PC-9 (cell line): ENCODE measurements at regions not wholly inside any gene's neighbourhood (a gene's known extent, or its start where the extent isn't known, plus 50 kb on each side); places are given as distances from the start of the nearest gene placed in this dataset.

Experiments used
- BruUV-seq: library from RNA; stranded (reverse); fragments of 400-500 nt; replicated peaks from 2 replicates; lab custom pipeline; 2021; lab: Mats Ljungman, UMichigan
- CTCF ChIA-PET: fragments of 300-600 bp; sonication (Branson Sonifier 250); formaldehyde crosslinking; loops from one replicate; lab custom pipeline; 2022; ENCODE audit warnings: antibody characterized with exemption; lab: Charles Lee
- POLR2A ChIA-PET: fragments of 300-600 bp; sonication (Branson Sonifier 250); formaldehyde crosslinking; loops from one replicate; lab custom pipeline; 2022; ENCODE audit warnings: antibody characterized with exemption; ENCODE audit not compliant: unreplicated experiment; lab: Charles Lee
- DNase-seq, 2 experiments: peaks; one replicate each; pipeline versions ENCODE4 v3.0.0 to v3.0.0-alpha.2; 2015 to 2022; ENCODE audit warnings: mixed read lengths in 1 of 2
- H2AFZ ChIP-seq: fragments of 200-600 bp; sonication (generic); 2 replicates; pipeline ENCODE4 v1.8.1; 2017; ENCODE audit warnings: antibody characterized with exemption
- H3F3A ChIP-seq: fragments of 200-600 bp; sonication (generic); 2 replicates; pipeline ENCODE4 v1.8.1; 2017; ENCODE audit warnings: antibody characterized with exemption, mild to moderate bottlenecking, low read depth; ENCODE audit not compliant: insufficient read depth
- H3K27ac ChIP-seq: fragments of 200-600 bp; sonication (generic); 2 replicates; pipeline ENCODE4 v1.6.1; 2016; ENCODE audit warnings: mixed run types
- H3K27me3 ChIP-seq: fragments of 200-600 bp; sonication (generic); 2 replicates; pipeline ENCODE4 v1.6.1; 2016; ENCODE audit warnings: low read depth, mixed run types; ENCODE audit not compliant: insufficient read depth
- H3K36me3 ChIP-seq: fragments of 200-600 bp; sonication (generic); 2 replicates; pipeline ENCODE4 v1.6.1; 2016; ENCODE audit warnings: low read depth, mixed run types
- H3K4me1 ChIP-seq: fragments of 200-600 bp; sonication (generic); replicated peaks from 2 replicates; pipeline ENCODE4 v1.6.1; 2016; ENCODE audit warnings: mixed run types; ENCODE audit not compliant: insufficient read depth
- H3K4me2 ChIP-seq: fragments of 200-600 bp; sonication (generic); 2 replicates; pipeline ENCODE4 v1.6.1; 2017; ENCODE audit warnings: mixed run types
- H3K4me3 ChIP-seq: fragments of 200-600 bp; sonication (generic); 2 replicates; pipeline ENCODE4 v1.6.1; 2016; ENCODE audit warnings: mixed run types
- H3K79me2 ChIP-seq: fragments of 200-600 bp; sonication (generic); 2 replicates; pipeline ENCODE4 v1.6.1; 2017; ENCODE audit warnings: low read depth, mixed run types
- H3K9me2 ChIP-seq: fragments of 200-600 bp; sonication (generic); 2 replicates; pipeline ENCODE4 v1.8.1; 2017; ENCODE audit warnings: mild to moderate bottlenecking; ENCODE audit not compliant: insufficient read depth
- H3K9me3 ChIP-seq: fragments of 200-600 bp; sonication (generic); 2 replicates; pipeline ENCODE4 v1.8.1; 2016; ENCODE audit warnings: low read depth; ENCODE audit not compliant: insufficient read depth
- H4K20me1 ChIP-seq: fragments of 200-600 bp; sonication (generic); 2 replicates; pipeline ENCODE4 v1.8.1; 2017; ENCODE audit not compliant: insufficient read depth
- EZH2 ChIP-seq: fragments of 200-600 bp; sonication (generic); IDR thresholded peaks from 2 replicates; pipeline ENCODE4 v1.8.0; 2017; ENCODE audit warnings: antibody characterized with exemption, low read depth
- intact Hi-C: fragments of 100-400 bp; cut with micrococcal nuclease; formaldehyde crosslinking; loops from one replicate; pipeline ENCODE4 v1.10.0; 2022; ENCODE audit not compliant: unreplicated experiment
- TF ChIP-seq, protein P1 (sequence below): fragments of 200-600 bp; sonication (generic); conservative IDR thresholded peaks from 2 replicates; pipeline ENCODE4 v1.6.1; 2017; ENCODE audit warnings: mixed run types, antibody characterized with exemption, mild to moderate bottlenecking, moderate library complexity

GRCh38 chr3:95272781-95273180 lies 1209.9 kb downstream of the NSUN3 start:
- no peaks in the 10 kb centered on the region for H3K4me1 ChIP-seq
- POLR2A ChIA-PET, result no interaction called here
- intact Hi-C loops, result no loop called here
- H3K4me3 ChIP-seq, result no peak overlapping the region
- TF ChIP-seq, protein P1, sequence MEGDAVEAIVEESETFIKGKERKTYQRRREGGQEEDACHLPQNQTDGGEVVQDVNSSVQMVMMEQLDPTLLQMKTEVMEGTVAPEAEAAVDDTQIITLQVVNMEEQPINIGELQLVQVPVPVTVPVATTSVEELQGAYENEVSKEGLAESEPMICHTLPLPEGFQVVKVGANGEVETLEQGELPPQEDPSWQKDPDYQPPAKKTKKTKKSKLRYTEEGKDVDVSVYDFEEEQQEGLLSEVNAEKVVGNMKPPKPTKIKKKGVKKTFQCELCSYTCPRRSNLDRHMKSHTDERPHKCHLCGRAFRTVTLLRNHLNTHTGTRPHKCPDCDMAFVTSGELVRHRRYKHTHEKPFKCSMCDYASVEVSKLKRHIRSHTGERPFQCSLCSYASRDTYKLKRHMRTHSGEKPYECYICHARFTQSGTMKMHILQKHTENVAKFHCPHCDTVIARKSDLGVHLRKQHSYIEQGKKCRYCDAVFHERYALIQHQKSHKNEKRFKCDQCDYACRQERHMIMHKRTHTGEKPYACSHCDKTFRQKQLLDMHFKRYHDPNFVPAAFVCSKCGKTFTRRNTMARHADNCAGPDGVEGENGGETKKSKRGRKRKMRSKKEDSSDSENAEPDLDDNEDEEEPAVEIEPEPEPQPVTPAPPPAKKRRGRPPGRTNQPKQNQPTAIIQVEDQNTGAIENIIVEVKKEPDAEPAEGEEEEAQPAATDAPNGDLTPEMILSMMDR, result no peak
- TF ChIP-seq EZH2, result no peak
- H3K4me2 ChIP-seq, result no peak overlapping the region
- no peaks in the 10 kb centered on the region for H3K36me3 ChIP-seq
- no TSS peak for BruUV-seq
- DNase-seq, result no peak
- CTCF ChIA-PET, result no interaction called here
- H3K9me3 ChIP-seq, result no peaks in the 10 kb centered on the region
- no peaks in the 10 kb centered on the region for H3K79me2 ChIP-seq
- H3K9me2 ChIP-seq, result no peaks in the 10 kb centered on the region
- no peak overlapping the region for H3K27ac ChIP-seq
- no peaks in the 10 kb centered on the region for H3F3A ChIP-seq
- H4K20me1 ChIP-seq, result no peaks in the 10 kb centered on the region
- H3K27me3 ChIP-seq, result no peaks in the 10 kb centered on the region
- H2AFZ ChIP-seq, result no peak overlapping the region

DNA sequence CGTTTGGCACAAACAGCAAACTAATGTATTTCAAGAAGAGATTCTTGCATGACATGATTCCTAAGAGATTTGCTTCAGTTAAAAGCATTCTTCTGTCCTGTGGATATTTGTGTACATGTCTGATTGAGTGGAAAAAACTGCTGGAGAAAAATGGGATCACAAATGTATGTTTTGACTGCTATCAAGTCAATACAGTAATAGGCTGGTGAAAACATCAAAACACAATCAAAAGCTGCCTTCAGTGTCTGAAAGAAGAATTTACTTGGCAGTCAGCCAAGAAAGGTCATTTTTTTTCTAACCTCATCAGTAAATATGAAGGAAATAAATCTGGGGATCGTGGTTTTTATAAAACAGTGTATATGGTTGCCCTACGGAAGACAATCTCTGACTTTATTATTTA lies 1214.8 kb downstream of the NSUN3 start:
- Histone ChIP-seq H3K36me3 (no peaks in the 10 kb centered on the region), H3K27ac (no peak overlapping the region), H4K20me1 (no peaks in the 10 kb centered on the region), H3K4me1 (no peaks in the 10 kb centered on the region), H3K27me3 (no peaks in the 10 kb centered on the region), H3K4me2 (no peak overlapping the region), H3K9me2 (no peaks in the 10 kb centered on the region), H3K9me3 (no peaks in the 10 kb centered on the region), H2AFZ (no peak overlapping the region), H3F3A (no peaks in the 10 kb centered on the region), H3K4me3 (no peak overlapping the region), H3K79me2 (no peaks in the 10 kb centered on the region)
- BruUV-seq, result no TSS peak
- intact Hi-C loops, result no loop called here
- DNase-seq, result no peak
- ChIA-PET CTCF (no interaction called here), POLR2A (no interaction called here)
- no peak for TF ChIP-seq EZH2
- TF ChIP-seq, protein P1, result no peak

- no peak for DNase-seq
- Histone ChIP-seq H3K27me3 (no peaks in the 10 kb centered on the region), H3K27ac (no peak overlapping the region), H3K9me3 (no peaks in the 10 kb centered on the region), H4K20me1 (no peaks in the 10 kb centered on the region), H3K36me3 (no peaks in the 10 kb centered on the region), H3F3A (no peaks in the 10 kb centered on the region), H3K4me3 (no peak overlapping the region), H3K9me2 (no peaks in the 10 kb centered on the region), H3K4me1 (no peaks in the 10 kb centered on the region), H2AFZ (no peak overlapping the region), H3K79me2 (no peaks in the 10 kb centered on the region), H3K4me2 (no peak overlapping the region)
- intact Hi-C loops, result no loop called here
- ChIA-PET POLR2A (no interaction called here), CTCF (no interaction called here)
- TF ChIP-seq EZH2, result no peak
- TF ChIP-seq, protein P1, result no peak
- no TSS peak for BruUV-seq
These were observed 1218.0 kb downstream of the NSUN3 start for GRCh38 chr3:95280711-95281352.
